ENCODE measurements at regions not wholly inside any gene's neighbourhood (a gene's known extent, or its start where the extent isn't known, plus 50 kb on each side); places are given as distances from the start of the nearest gene placed in this dataset.

DNA sequence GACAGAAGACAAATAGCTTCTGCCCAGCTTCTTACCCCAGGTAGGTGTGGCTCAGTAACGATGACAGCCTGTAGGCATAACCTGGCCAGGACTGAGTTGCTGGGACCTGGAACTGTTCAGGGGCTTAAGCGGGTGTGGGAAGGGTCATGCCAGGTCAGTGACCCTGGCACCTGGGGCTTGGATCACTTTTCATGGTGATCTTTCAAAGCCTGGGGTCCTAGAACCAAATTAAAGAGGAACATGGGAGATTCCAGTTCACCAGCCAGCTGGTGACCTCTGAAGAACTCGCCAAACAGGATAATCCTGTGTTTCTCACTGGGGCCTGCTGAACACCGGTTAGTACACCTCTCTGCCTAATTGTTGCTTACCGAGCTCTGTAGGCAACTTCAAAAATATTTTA lies 102.6 kb upstream of the LMNTD1 start:
- H3K14ac ChIP-seq (ENCODE audit: insufficient read depth, low read length), result no peak overlapping the region
- H2BK15ac ChIP-seq (ENCODE audit: low read depth, low read length), result no peak overlapping the region
- no peaks in the 10 kb centered on the region for H3K23me2 ChIP-seq (ENCODE audit: insufficient read length, low read depth, low read length, poor library complexity, severe bottlenecking)
- no peaks in the 10 kb centered on the region for H3K27me3 ChIP-seq (ENCODE audit: insufficient read depth, low read length)
- no peak overlapping the region for H4K5ac ChIP-seq (ENCODE audit: insufficient read length, low read depth, low read length)
- Mint-ChIP-seq H3K27ac (no peak overlapping the region; a peak in 1 of 7 replicates), H3K4me1 (peaks cover 4 to 10% of the 10 kb centered on the region in 2 experiments), H3K9me3 (no peaks in the 10 kb centered on the region), H3K27me3 (ENCODE audit: low read depth) (no peaks in the 10 kb centered on the region), H3K36me3 (ENCODE audit: insufficient read depth in 1 of 3, low read depth in 3 of 3) (no peaks in the 10 kb centered on the region), H3K4me3 (no peak overlapping the region)
- no peak for DNase-seq
- H3K4me1 ChIP-seq (ENCODE audit: insufficient read depth, low read length), result no peaks in the 10 kb centered on the region
- H3K79me2 ChIP-seq (ENCODE audit: insufficient read depth, low read length), result no peaks in the 10 kb centered on the region
- H4K8ac ChIP-seq (replicated peaks; ENCODE audit: insufficient read length, low read depth, low read length), result no peak overlapping the region
- no peaks in the 10 kb centered on the region for H3K9me3 ChIP-seq (ENCODE audit: control insufficient read depth, low read depth, low read length)
- no peak overlapping the region for H4K91ac ChIP-seq (ENCODE audit: insufficient read length, low read depth, low read length)
- H3K56ac ChIP-seq (ENCODE audit: insufficient read length, low read depth, low read length), result no peak overlapping the region
- no peak overlapping the region for H2BK20ac ChIP-seq (ENCODE audit: low read depth, low read length, poor library complexity, severe bottlenecking)
- H3K4ac ChIP-seq (ENCODE audit: low read depth, low read length), result no peak overlapping the region
- H2BK5ac ChIP-seq (ENCODE audit: insufficient read length, low read length), result no peak overlapping the region
- no peak overlapping the region for H3K23ac ChIP-seq (ENCODE audit: insufficient read length, low read depth, low read length)
- H2BK12ac ChIP-seq (ENCODE audit: insufficient read length, low read depth, low read length), result no peak overlapping the region
- no peak overlapping the region for H3K9ac ChIP-seq (ENCODE audit: extremely low read depth, insufficient read length, low read length)
- H2AFZ ChIP-seq (ENCODE audit: low read length), result no peak overlapping the region
- H4K20me1 ChIP-seq (ENCODE audit: control insufficient read depth, insufficient read depth, insufficient read length), result no peaks in the 10 kb centered on the region
- H2BK120ac ChIP-seq (ENCODE audit: low read depth, low read length, poor library complexity, severe bottlenecking), result no peak overlapping the region
- no peak overlapping the region for H3K27ac ChIP-seq (ENCODE audit: insufficient read length, low read depth, low read length)
- TF ChIP-seq, protein P1, sequence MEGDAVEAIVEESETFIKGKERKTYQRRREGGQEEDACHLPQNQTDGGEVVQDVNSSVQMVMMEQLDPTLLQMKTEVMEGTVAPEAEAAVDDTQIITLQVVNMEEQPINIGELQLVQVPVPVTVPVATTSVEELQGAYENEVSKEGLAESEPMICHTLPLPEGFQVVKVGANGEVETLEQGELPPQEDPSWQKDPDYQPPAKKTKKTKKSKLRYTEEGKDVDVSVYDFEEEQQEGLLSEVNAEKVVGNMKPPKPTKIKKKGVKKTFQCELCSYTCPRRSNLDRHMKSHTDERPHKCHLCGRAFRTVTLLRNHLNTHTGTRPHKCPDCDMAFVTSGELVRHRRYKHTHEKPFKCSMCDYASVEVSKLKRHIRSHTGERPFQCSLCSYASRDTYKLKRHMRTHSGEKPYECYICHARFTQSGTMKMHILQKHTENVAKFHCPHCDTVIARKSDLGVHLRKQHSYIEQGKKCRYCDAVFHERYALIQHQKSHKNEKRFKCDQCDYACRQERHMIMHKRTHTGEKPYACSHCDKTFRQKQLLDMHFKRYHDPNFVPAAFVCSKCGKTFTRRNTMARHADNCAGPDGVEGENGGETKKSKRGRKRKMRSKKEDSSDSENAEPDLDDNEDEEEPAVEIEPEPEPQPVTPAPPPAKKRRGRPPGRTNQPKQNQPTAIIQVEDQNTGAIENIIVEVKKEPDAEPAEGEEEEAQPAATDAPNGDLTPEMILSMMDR (conservative IDR thresholded peaks at IDR 0.05), result no peak
- H3K4me2 ChIP-seq (ENCODE audit: insufficient read depth, insufficient read length, low read length), result no peak overlapping the region
- H3K79me1 ChIP-seq (ENCODE audit: insufficient read depth, low read depth, low read length, poor library complexity, severe bottlenecking), result no peaks in the 10 kb centered on the region
- no peak overlapping the region for H2AK5ac ChIP-seq (ENCODE audit: insufficient read length, low read length)
- no peak overlapping the region for H3T11ph ChIP-seq (ENCODE audit: low read length)
- WGBS (ENCODE audit: extremely low coverage, insufficient read length, low lambda C conversion rate), result no CpG with 5 or more reads among the region's 5 CpGs
- no peak overlapping the region for H3K18ac ChIP-seq (ENCODE audit: insufficient read length, low read depth, low read length)
